WERI-Rb-1 (cell line): ENCODE measurements at regions not wholly inside any gene's neighbourhood (a gene's known extent, or its start where the extent isn't known, plus 50 kb on each side); places are given as distances from the start of the nearest gene placed in this dataset.

Experiments
- DNase-seq: peaks from one replicate; pipeline ENCODE4 v3.0.0-alpha.2; 2020
- H3K27ac ChIP-seq: fragments of 250-450 bp; sonication (Bioruptor Pico); 2 replicates; pipeline ENCODE4 v1.5.1; 2020; ENCODE audit warnings: mild to moderate bottlenecking, moderate library complexity
- H3K27me3 ChIP-seq: fragments of 250-450 bp; sonication (Bioruptor Pico); 2 replicates; pipeline ENCODE4 v1.5.1; 2021; ENCODE audit warnings: mild to moderate bottlenecking, low read depth, moderate library complexity; ENCODE audit not compliant: insufficient read depth, severe bottlenecking
- H3K36me3 ChIP-seq: fragments of 250-450 bp; sonication (Bioruptor Pico); 2 replicates; pipeline ENCODE4 v1.5.1; 2020; ENCODE audit warnings: mild to moderate bottlenecking, moderate library complexity
- H3K4me3 ChIP-seq: 2 replicates; pipeline ENCODE4 v1.5.1; 2011; ENCODE audit warnings: low read depth, mild to moderate bottlenecking, control low read depth, low read length
- H3K9me3 ChIP-seq: fragments of 250-450 bp; sonication (Bioruptor Pico); 2 replicates; pipeline ENCODE4 v1.5.1; 2021; ENCODE audit warnings: mild to moderate bottlenecking, moderate library complexity; ENCODE audit not compliant: severe bottlenecking
- CTCF ChIP-seq: IDR thresholded peaks from 2 replicates; pipeline ENCODE4 v1.5.1; 2011; ENCODE audit warnings: low read depth, mild to moderate bottlenecking, control low read depth, inconsistent platforms, low read length

- no peak for DNase-seq
- no peak overlapping the region for H3K27ac ChIP-seq
- H3K9me3 ChIP-seq, result no peaks in the 10 kb centered on the region
- no peaks in the 10 kb centered on the region for H3K27me3 ChIP-seq
- H3K36me3 ChIP-seq, result no peaks in the 10 kb centered on the region
- no peak overlapping the region for H3K4me3 ChIP-seq
- no peak for TF ChIP-seq CTCF
Measured at GRCh38 chr20:62527781-62528180, 52.0 kb upstream of the GATA5 start.

- no peak overlapping the region for H3K27ac ChIP-seq
- TF ChIP-seq CTCF, result no peak
- no peaks in the 10 kb centered on the region for H3K27me3 ChIP-seq
- no peak overlapping the region for H3K4me3 ChIP-seq
- no peaks in the 10 kb centered on the region for H3K9me3 ChIP-seq
- no peak for DNase-seq
- H3K36me3 ChIP-seq, result no peaks in the 10 kb centered on the region
Measured at GRCh38 chr20:62528983-62529891, 53.4 kb upstream of the GATA5 start.

- Histone ChIP-seq H3K27me3 (no peaks in the 10 kb centered on the region), H3K9me3 (no peaks in the 10 kb centered on the region), H3K4me3 (no peak overlapping the region), H3K27ac (no peak overlapping the region), H3K36me3 (no peaks in the 10 kb centered on the region)
- DNase-seq, result no peak
- no peak for TF ChIP-seq CTCF
Measured at GRCh38 chr20:62529896-62530642, 54.3 kb upstream of the GATA5 start.

GRCh38 chr20:62530643-62531032, 54.8 kb upstream of the GATA5 start:
- Histone ChIP-seq H3K27ac (no peak overlapping the region), H3K36me3 (no peaks in the 10 kb centered on the region), H3K9me3 (no peaks in the 10 kb centered on the region), H3K27me3 (no peaks in the 10 kb centered on the region), H3K4me3 (no peak overlapping the region)
- no peak for TF ChIP-seq CTCF
- no peak for DNase-seq

GRCh38 chr20:62531046-62531838, 55.4 kb upstream of the GATA5 start:
- no peaks in the 10 kb centered on the region for H3K9me3 ChIP-seq
- H3K4me3 ChIP-seq, result no peak overlapping the region
- no peak for DNase-seq
- H3K27me3 ChIP-seq, result no peaks in the 10 kb centered on the region
- H3K27ac ChIP-seq, result no peak overlapping the region
- TF ChIP-seq CTCF, result no peak
- no peaks in the 10 kb centered on the region for H3K36me3 ChIP-seq
